ENCODE measurements at regions not wholly inside any gene's neighbourhood (a gene's known extent, or its start where the extent isn't known, plus 50 kb on each side); places are given as distances from the start of the nearest gene placed in this dataset.
A peak's percentile ranks its signal among the peaks of the same experiment; 100 is the strongest.
"Not testable (repeated sequence)": the region's sequence is repeated elsewhere in the genome, so short reads cannot be mapped to it uniquely, and the experiment has no call there.

GRCh38 chr13:52931539-52932431, 83.3 kb upstream of the PCDH8 start:
- no peak for DNase-seq (ENCODE audit: extremely low read depth in 1 of 11, low read depth in 9 of 11, low spot score in 4 of 11)

- DNase-seq (ENCODE audit: extremely low read depth in 1 of 11, low read depth in 9 of 11, low spot score in 4 of 11) = no peak
These were observed 82.7 kb upstream of the PCDH8 start for GRCh38 chr13:52931131-52931530.

- no peak for DNase-seq (ENCODE audit: extremely low read depth in 1 of 11, low read depth in 9 of 11, low spot score in 4 of 11)
These were observed 81.4 kb upstream of the PCDH8 start for GRCh38 chr13:52929846-52930245.

- DNase-seq (ENCODE audit: extremely low read depth in 1 of 11, low read depth in 9 of 11, low spot score in 4 of 11) = no peak
These were observed 78.5 kb upstream of the PCDH8 start for GRCh38 chr13:52926971-52927370.

GRCh38 chr13:52925775-52926285, 77.4 kb upstream of the PCDH8 start:
- peak in 9 of 11 donors; percentile 6 to 32 (median 18) for DNase-seq (ENCODE audit: extremely low read depth in 1 of 11, low read depth in 9 of 11, low spot score in 4 of 11)

GRCh38 chr13:52925251-52925650, 76.8 kb upstream of the PCDH8 start:
- no peak for DNase-seq (ENCODE audit: extremely low read depth in 1 of 11, low read depth in 9 of 11, low spot score in 4 of 11)

- DNase-seq (ENCODE audit: extremely low read depth in 1 of 11, low read depth in 9 of 11, low spot score in 4 of 11) = no peak
These were observed 76.1 kb upstream of the PCDH8 start for GRCh38 chr13:52924289-52925148.

GRCh38 chr13:52922961-52923360, 74.5 kb upstream of the PCDH8 start:
- no peak for DNase-seq (ENCODE audit: extremely low read depth in 1 of 11, low read depth in 9 of 11, low spot score in 4 of 11)

- DNase-seq (ENCODE audit: extremely low read depth in 1 of 11, low read depth in 9 of 11, low spot score in 4 of 11) = no peak
These were observed 72.8 kb upstream of the PCDH8 start for GRCh38 chr13:52921194-52921593.

GRCh38 chr13:52916486-52916990, 68.1 kb upstream of the PCDH8 start:
- no peak for DNase-seq (ENCODE audit: extremely low read depth in 1 of 11, low read depth in 9 of 11, low spot score in 4 of 11)

- no peak for DNase-seq (ENCODE audit: extremely low read depth in 1 of 11, low read depth in 9 of 11, low spot score in 4 of 11)
These were observed 62.9 kb upstream of the PCDH8 start for GRCh38 chr13:52911340-52911739.

- DNase-seq (ENCODE audit: extremely low read depth in 1 of 11, low read depth in 9 of 11, low spot score in 4 of 11) = not testable (repeated sequence)
These were observed 61.9 kb upstream of the PCDH8 start for GRCh38 chr13:52910318-52910717.

- DNase-seq (ENCODE audit: extremely low read depth in 1 of 11, low read depth in 9 of 11, low spot score in 4 of 11) = no peak
These were observed 57.9 kb upstream of the PCDH8 start for GRCh38 chr13:52906122-52906903.

- DNase-seq (ENCODE audit: extremely low read depth in 1 of 11, low read depth in 9 of 11, low spot score in 4 of 11) = no peak
These were observed 57.3 kb upstream of the PCDH8 start for GRCh38 chr13:52905701-52906100.

- DNase-seq (ENCODE audit: extremely low read depth in 1 of 11, low read depth in 9 of 11, low spot score in 4 of 11) = no peak
These were observed 54.9 kb upstream of the PCDH8 start for GRCh38 chr13:52903320-52903719.

- DNase-seq (ENCODE audit: extremely low read depth in 1 of 11, low read depth in 9 of 11, low spot score in 4 of 11) = no peak
These were observed 50.8 kb upstream of the PCDH8 start for GRCh38 chr13:52899206-52899605.

All from renal cortex interstitium (tissue), 11 donors.